22Rv1 (cell line): ENCODE measurements at regions not wholly inside any gene's neighbourhood (a gene's known extent, or its start where the extent isn't known, plus 50 kb on each side); places are given as distances from the start of the nearest gene placed in this dataset.

ENCODE experiments used
- H3K27ac ChIP-seq: fragments of 450-650 bp; 2 replicates; pipeline ENCODE4 v1.5.1; 2017
- ZFX ChIP-seq: fragments of 450-650 bp; IDR thresholded peaks from 2 replicates; pipeline ENCODE4 v1.6.1; 2017; ENCODE audit warnings: antibody characterized with exemption, borderline replicate concordance
- TF ChIP-seq, protein P1 (sequence below): fragments of 450-650 bp; IDR thresholded peaks from 2 replicates; pipeline ENCODE4 v1.5.1; 2017; ENCODE audit warnings: mild to moderate bottlenecking

DNA sequence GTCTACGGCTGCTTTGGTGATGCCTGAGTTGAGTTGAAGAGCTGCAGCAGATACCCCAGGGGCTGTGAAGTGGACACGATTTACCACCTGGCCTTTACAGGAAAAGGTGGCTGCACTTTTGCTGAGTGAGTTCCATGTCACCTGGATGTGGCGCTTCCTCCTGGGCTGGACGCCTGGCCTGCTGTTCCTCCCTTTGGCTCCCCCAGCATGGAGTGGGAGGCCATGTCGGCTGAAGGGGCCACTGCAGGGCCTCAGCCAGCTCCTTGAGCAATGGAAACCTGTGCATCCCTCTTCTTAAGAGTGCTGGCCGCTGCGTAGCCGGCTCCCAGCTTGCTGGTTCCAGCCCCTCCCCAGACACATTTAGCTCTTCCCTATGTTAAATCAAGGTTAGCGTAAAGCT lies 221.0 kb downstream of the GLRX3 start:
- TF ChIP-seq, protein P1, sequence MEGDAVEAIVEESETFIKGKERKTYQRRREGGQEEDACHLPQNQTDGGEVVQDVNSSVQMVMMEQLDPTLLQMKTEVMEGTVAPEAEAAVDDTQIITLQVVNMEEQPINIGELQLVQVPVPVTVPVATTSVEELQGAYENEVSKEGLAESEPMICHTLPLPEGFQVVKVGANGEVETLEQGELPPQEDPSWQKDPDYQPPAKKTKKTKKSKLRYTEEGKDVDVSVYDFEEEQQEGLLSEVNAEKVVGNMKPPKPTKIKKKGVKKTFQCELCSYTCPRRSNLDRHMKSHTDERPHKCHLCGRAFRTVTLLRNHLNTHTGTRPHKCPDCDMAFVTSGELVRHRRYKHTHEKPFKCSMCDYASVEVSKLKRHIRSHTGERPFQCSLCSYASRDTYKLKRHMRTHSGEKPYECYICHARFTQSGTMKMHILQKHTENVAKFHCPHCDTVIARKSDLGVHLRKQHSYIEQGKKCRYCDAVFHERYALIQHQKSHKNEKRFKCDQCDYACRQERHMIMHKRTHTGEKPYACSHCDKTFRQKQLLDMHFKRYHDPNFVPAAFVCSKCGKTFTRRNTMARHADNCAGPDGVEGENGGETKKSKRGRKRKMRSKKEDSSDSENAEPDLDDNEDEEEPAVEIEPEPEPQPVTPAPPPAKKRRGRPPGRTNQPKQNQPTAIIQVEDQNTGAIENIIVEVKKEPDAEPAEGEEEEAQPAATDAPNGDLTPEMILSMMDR: no peak
- no peak for TF ChIP-seq ZFX
- H3K27ac ChIP-seq: no peak overlapping the region

DNA sequence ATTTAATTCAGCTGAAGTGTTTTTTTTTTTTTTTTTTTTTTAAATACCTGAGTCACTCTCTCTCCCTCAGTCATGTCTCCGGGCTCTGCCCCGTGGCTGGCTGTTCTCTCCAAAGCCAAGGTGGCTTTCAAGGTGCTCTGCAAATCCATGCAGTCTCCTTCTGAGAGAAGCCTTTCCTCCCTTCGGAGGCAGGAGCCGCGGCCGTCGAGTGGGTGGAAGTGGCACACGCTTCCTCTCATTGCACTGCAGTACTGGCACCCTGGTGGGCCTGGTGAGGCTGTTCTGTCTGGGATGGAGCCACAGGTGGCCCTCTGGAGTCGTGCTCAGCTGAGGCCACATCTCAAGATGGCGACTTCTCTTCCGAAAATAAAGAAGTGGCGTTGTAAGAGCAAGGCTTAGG lies 221.8 kb downstream of the GLRX3 start:
- TF ChIP-seq ZFX: no peak
- TF ChIP-seq, protein P1: no peak
- no peak overlapping the region for H3K27ac ChIP-seq

DNA sequence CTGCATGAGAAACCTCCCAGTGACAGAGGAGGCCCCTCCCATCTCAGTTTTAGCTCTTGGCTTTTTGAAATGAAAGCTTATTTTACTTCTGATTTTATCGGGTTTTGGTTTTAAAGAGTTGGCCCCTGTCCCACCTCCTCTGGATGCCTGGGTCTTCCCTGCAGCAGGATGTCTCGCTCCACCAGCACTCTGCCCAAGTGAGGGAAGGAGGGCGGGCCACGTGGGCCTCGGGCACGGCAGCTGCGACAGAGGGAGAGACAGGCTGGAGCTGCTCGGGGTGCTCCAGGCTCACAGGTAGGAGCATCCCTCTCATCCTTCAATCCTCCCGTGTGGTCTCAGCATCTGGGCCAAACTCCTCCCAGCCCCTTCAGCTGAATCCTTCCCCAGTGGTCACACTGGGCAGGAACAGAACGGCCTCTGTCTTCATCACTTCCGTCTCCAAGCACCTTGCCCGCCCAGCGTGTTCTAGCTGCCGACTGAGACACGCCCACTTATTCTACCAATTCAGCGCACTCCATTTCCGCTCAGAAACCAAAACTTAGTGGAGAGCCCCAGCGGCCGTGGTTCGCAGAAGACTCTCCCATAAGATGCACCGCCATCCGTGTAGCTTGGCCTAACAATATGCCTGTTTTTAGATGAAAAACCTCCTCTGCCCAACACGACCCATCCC lies 222.9 kb downstream of the GLRX3 start:
- H3K27ac ChIP-seq: no peak overlapping the region
- TF ChIP-seq, protein P1: no peak
- TF ChIP-seq ZFX: no peak

DNA sequence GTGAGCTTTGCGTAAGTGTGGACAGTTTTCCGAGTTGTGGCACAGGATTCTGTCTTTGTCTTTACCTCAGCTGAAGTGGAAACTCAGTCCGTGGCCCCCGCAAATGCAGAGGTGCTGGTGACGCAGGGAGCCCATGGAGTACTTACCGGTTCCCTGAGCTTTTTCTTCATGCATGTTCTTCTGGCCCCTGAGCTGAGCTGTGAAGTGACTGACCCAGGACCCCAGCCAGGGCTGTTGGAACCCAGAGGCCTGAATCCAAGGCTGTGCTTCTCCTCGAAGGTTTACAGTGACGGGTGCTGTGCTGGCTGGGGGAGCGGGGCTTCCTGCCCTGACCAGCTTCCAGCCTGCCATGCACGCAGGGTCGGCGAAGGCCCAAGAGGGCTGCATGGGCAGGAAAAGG lies 223.5 kb downstream of the GLRX3 start:
- no peak overlapping the region for H3K27ac ChIP-seq

DNA sequence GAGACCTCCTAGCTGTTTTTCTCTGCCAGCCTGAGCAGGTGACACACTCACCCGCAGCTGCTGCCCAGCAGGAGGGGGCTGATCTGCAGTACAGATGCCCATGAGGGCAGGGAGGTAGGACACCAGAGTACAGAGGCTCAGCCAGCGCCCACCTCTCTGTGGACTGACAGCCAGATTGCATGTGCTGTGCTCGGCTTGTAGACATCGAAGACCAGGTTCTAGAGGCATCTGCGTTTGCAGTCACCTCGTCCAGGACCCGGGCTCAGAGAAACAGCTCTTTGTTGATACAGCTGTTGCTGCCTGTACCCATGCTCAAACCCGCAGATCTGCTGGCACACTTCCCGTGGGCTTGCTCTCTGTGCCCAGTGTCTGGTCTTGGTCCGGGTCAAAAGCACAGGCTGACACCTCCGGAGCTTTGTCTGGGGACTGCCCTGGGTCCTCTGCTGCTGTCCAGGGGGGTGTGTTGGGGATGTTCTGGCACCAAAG lies 224.7 kb downstream of the GLRX3 start:
- H3K27ac ChIP-seq: no peak overlapping the region
- TF ChIP-seq, protein P1: no peak
- no peak for TF ChIP-seq ZFX

More for the DNA sequence above, 223.5 kb downstream of the GLRX3 start:
- no peak for TF ChIP-seq ZFX
- TF ChIP-seq, protein P1: no peak

DNA sequence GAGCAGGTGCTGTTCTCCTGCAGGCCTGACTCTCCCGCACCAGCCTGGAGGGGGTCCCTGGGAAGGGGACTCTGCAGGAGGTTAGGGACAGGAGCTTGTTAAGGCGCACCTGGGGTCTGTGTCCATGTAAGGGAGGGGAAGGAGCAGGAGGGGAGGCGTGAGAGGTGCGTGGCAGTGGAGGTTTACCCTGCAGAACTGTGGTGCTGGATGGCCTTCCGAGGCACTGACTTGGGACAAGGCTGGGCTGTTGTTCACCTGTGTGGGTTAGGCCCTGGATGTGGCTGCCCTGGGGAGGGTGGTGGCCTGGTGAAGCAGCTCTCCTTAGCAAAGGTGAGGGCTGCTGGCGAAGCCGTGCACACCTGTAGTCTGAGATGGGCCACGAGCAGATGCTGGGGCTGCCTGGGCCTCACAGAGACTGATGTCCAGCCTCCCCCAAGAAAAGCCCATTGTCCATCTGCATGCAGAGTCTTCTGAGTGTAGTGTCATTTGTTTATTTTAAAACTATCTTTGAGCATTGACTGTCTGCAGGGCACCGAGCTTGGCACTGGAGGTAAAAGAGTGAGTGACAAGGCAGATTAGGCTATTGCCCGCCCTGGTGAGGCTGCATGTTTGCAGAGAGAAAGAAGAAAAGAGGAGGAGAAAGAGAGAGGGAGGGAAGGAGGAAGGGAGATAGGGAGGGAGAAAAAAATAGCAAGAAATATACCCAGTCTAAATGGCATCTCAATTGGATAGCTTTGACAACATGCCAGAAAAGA lies 225.3 kb downstream of the GLRX3 start:
- TF ChIP-seq, protein P1: no peak
- TF ChIP-seq ZFX: no peak
- H3K27ac ChIP-seq: no peak overlapping the region

DNA sequence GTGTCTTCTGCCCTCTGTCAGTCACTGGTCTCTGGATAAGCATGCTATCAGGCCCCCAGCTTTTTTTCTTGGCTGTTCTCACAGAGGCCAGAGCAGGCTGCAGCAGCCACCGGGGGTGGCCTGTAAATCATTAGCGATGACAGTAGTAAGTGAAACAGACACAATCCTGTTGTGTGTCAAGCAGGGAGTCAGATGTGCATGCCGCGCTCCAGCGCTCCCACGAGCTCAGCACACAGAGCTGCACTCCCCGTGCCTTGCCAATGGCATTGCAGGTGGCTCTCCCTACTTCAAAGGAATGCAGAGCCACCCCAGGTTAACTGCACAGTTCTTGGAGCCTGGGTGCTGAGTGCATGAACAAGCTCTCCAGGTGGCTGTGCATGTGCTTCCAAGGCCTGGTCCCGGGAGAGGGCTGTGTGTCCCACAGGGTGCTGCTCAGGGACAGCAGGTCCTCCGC lies 226.1 kb downstream of the GLRX3 start:
- TF ChIP-seq, protein P1: no peak
- TF ChIP-seq ZFX: no peak
- no peak overlapping the region for H3K27ac ChIP-seq
